A673 (cell line): ENCODE measurements at regions not wholly inside any gene's neighbourhood (a gene's known extent, or its start where the extent isn't known, plus 50 kb on each side); places are given as distances from the start of the nearest gene placed in this dataset.
"Not testable (repeated sequence)": the region's sequence is repeated elsewhere in the genome, so short reads cannot be mapped to it uniquely, and the experiment has no call there.

Experiments
- BruUV-seq: library from RNA; stranded (reverse); fragments of 400-500 nt; replicated peaks from 2 replicates; lab custom pipeline; 2021; lab: Mats Ljungman, UMichigan
- CTCF ChIA-PET: fragments of 300-600 bp; sonication (Branson Sonifier 250); formaldehyde crosslinking; loops from one replicate; lab custom pipeline; 2022; ENCODE audit warnings: antibody characterized with exemption; lab: Charles Lee
- POLR2A ChIA-PET: fragments of 300-600 bp; sonication (Branson Sonifier 250); formaldehyde crosslinking; loops from one replicate; lab custom pipeline; 2022; ENCODE audit warnings: antibody characterized with exemption; ENCODE audit not compliant: low non-redundant PET; lab: Charles Lee
- DNase-seq: peaks from one replicate; pipeline ENCODE4 v3.0.0-alpha.2; 2015; ENCODE audit warnings: low spot score
- H3K27ac ChIP-seq: fragments of 200-600 bp; sonication (generic); 2 replicates; pipeline ENCODE4 v1.5.1; 2016; ENCODE audit warnings: mixed run types, low read depth, mild to moderate bottlenecking, mixed read lengths, antibody characterized with exemption, low read length; ENCODE audit not compliant: poor library complexity, severe bottlenecking
- H3K27me3 ChIP-seq: fragments of 200-600 bp; sonication (generic); replicated peaks from 2 replicates; pipeline ENCODE4 v1.6.1; 2017; ENCODE audit warnings: mixed run types, low read depth, mild to moderate bottlenecking, mixed read lengths, antibody characterized with exemption, low read length; ENCODE audit not compliant: insufficient read depth, poor library complexity
- H3K36me3 ChIP-seq: fragments of 200-600 bp; sonication (generic); 2 replicates; pipeline ENCODE4 v1.6.1; 2016; ENCODE audit warnings: mixed run types, mild to moderate bottlenecking, mixed read lengths, antibody characterized with exemption, low read length; ENCODE audit not compliant: insufficient read depth, poor library complexity, severe bottlenecking
- H3K4me1 ChIP-seq: fragments of 200-600 bp; sonication (generic); 2 replicates; pipeline ENCODE4 v1.6.1; 2017; ENCODE audit warnings: mixed run types, mild to moderate bottlenecking, mixed read lengths, antibody characterized with exemption, low read length; ENCODE audit not compliant: insufficient read depth, poor library complexity, severe bottlenecking
- H3K4me3 ChIP-seq: fragments of 200-600 bp; sonication (generic); 2 replicates; pipeline ENCODE4 v1.5.1; 2016; ENCODE audit warnings: low read depth, mixed run types, mild to moderate bottlenecking, mixed read lengths, low read length; ENCODE audit not compliant: poor library complexity, severe bottlenecking
- H3K9me3 ChIP-seq: fragments of 200-600 bp; sonication (generic); 2 replicates; pipeline ENCODE4 v1.6.1; 2016; ENCODE audit warnings: mixed run types, low read depth, mild to moderate bottlenecking, mixed read lengths, antibody characterized with exemption, low read length; ENCODE audit not compliant: poor library complexity, severe bottlenecking
- CTCF ChIP-seq: fragments of 300-800, 200-600 bp; sonication (generic); conservative IDR thresholded peaks from 2 replicates; pipeline ENCODE4 v1.5.1; 2017; ENCODE audit warnings: low read depth, mild to moderate bottlenecking, antibody characterized with exemption, low read length, moderate library complexity, mixed read lengths
- EZH2 ChIP-seq: fragments of 200-600 bp; sonication (generic); IDR thresholded peaks from 2 replicates; pipeline ENCODE4 v1.6.1; 2017; ENCODE audit warnings: borderline replicate concordance, low read depth, mild to moderate bottlenecking, mixed read lengths, antibody characterized with exemption, low read length; ENCODE audit not compliant: poor library complexity, severe bottlenecking
- intact Hi-C: fragments of 100-400 bp; cut with micrococcal nuclease; formaldehyde crosslinking; loops from one replicate; pipeline ENCODE4 v1.10.0; 2022; ENCODE audit not compliant: unreplicated experiment

DNA sequence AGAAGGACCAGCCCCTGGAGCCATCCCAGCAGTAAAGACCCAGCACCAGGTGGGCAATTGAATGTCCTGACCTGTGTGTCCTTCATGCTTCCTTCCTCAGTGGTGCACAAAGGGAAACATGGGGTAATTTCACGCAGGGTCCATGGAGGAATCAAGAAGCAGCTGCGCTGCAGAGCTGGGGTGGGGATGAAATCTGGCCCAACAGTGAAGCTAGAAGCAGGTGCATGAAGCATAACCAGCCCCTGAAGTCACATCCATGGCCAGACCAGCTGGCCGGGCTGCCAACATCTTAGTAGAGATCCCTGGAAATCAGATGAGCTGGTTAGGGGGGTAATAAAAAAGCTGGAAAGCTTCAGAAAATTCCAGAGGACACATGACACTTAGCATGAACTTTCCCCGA, 646.7 kb upstream of the DEFB115 start:
- Histone ChIP-seq H3K36me3 (no peaks in the 10 kb centered on the region), H3K4me1 (no peaks in the 10 kb centered on the region), H3K9me3 (peaks cover 23% of the 10 kb centered on the region), H3K4me3 (no peak overlapping the region), H3K27me3 (no peaks in the 10 kb centered on the region), H3K27ac (no peak overlapping the region)
- ChIA-PET CTCF (no interaction called here), POLR2A (no interaction called here)
- TF ChIP-seq EZH2 (no peak), CTCF (no peak)
- intact Hi-C loops, result no loop called here
- no peak for DNase-seq
- no TSS peak for BruUV-seq

DNA sequence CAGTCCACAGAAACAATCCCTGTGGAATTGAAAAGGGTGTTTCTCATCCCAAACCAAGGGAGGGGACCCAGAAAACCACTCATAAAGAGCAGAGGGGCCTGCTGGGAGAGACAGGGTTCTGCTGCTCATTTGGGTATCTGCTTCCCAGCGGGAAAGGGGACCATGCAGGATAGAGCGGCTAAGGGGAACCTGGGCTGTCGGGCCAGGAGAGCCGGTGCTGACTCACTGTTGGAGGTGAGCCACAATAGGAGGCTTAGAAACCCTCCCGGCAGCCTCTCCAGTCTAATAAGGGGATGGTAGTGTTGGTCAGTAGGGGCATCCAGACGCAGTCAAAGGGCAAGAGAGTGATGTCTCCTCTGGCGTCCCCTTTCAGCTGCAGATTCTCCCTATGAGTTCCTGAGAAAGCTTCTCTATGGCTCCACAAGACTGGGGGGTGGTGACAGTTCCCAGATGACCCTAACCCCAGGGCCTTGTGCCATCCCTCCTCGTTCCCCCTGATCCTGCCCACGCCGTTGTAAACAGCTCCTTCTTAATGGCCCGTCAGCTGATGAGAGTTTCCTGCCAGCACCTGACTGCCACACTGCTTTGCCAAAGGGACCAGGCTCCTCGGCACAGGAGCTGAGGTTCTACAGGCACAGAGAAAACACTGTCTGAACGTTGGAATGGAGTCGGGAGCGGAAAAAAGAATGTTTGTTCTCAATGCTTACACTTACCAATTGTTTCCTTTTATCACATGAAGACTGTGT, 646.1 kb upstream of the DEFB115 start:
- TF ChIP-seq CTCF, result no peak
- no peak for TF ChIP-seq EZH2
- H3K4me3 ChIP-seq, result no peak overlapping the region
- H3K27me3 ChIP-seq, result no peaks in the 10 kb centered on the region
- DNase-seq, result no peak
- ChIA-PET CTCF (no interaction called here), POLR2A (no interaction called here)
- no peak overlapping the region for H3K27ac ChIP-seq
- no TSS peak for BruUV-seq
- H3K4me1 ChIP-seq, result no peaks in the 10 kb centered on the region
- peaks cover 23% of the 10 kb centered on the region for H3K9me3 ChIP-seq
- no peaks in the 10 kb centered on the region for H3K36me3 ChIP-seq
- intact Hi-C loops, result no loop called here

GRCh38 chr20:30612344-30612743, 645.1 kb upstream of the DEFB115 start:
- Histone ChIP-seq H3K4me1 (no peaks in the 10 kb centered on the region), H3K4me3 (no peak overlapping the region), H3K9me3 (peaks cover 18% of the 10 kb centered on the region), H3K27ac (no peak overlapping the region), H3K27me3 (no peaks in the 10 kb centered on the region), H3K36me3 (no peaks in the 10 kb centered on the region)
- POLR2A ChIA-PET, result no interaction called here
- no TSS peak for BruUV-seq
- TF ChIP-seq CTCF (no peak), EZH2 (no peak)
- CTCF ChIA-PET, result no interaction called here
- DNase-seq, result no peak
- intact Hi-C loops, result no loop called here

DNA sequence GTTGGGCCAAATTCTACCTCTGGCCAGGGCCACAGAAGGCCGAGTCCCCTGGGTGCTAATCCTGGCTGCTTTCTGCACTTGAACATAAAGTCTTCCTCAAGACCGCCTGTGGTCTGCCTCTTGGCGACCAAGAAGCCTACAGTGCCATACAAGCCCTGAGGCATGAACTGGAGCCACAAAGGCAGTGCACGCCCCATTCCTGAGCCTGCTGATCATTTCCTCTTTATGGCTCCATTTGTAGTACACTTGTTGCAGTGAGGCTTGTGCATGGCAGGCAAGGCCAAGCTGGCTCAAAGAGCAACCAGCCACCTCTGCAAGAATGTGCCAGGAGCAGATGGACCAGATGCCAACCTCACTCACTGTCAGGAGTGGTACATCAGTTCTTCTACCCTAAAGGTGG, 636.1 kb upstream of the DEFB115 start:
- H3K27me3 ChIP-seq, CTCF ChIA-PET, intact Hi-C loops, H3K9me3 ChIP-seq, BruUV-seq, DNase-seq, POLR2A ChIA-PET, H3K4me1 ChIP-seq, H3K36me3 ChIP-seq, H3K4me3 ChIP-seq, H3K27ac ChIP-seq: not testable (repeated sequence)

- H3K27me3 ChIP-seq, H3K36me3 ChIP-seq, H3K27ac ChIP-seq, BruUV-seq, POLR2A ChIA-PET, H3K9me3 ChIP-seq, H3K4me1 ChIP-seq, DNase-seq, intact Hi-C loops, H3K4me3 ChIP-seq, CTCF ChIA-PET: not testable (repeated sequence)
These were observed 633.2 kb upstream of the DEFB115 start for GRCh38 chr20:30624310-30624709.
